Hindlimb muscle (tissue), 1 donor: ENCODE measurements at regions not wholly inside any gene's neighbourhood (a gene's known extent, or its start where the extent isn't known, plus 50 kb on each side); places are given as distances from the start of the nearest gene placed in this dataset.
"Not testable (repeated sequence)": the region's sequence is repeated elsewhere in the genome, so short reads cannot be mapped to it uniquely, and the experiment has no call there.

Source experiments
- DNase-seq: peaks from one replicate; pipeline ENCODE4 v3.0.0-alpha.2; 2013

- DNase-seq = no peak
Measured at GRCh38 chr2:222760301-222760897, 88.9 kb downstream of the MOGAT1 start.

- no peak for DNase-seq
Measured at GRCh38 chr2:222761888-222762287, 90.4 kb downstream of the MOGAT1 start.

GRCh38 chr2:222762342-222762741 lies 90.9 kb downstream of the MOGAT1 start:
- DNase-seq = no peak

GRCh38 chr2:222765883-222766282 lies 94.4 kb downstream of the MOGAT1 start:
- DNase-seq = not testable (repeated sequence)

- DNase-seq = not testable (repeated sequence)
Measured at GRCh38 chr2:222768019-222768418, 92.8 kb upstream of the ACSL3 start.

GRCh38 chr2:222769446-222769845 lies 91.4 kb upstream of the ACSL3 start:
- no peak for DNase-seq

- DNase-seq = no peak
Measured at GRCh38 chr2:222769941-222770340, 90.9 kb upstream of the ACSL3 start.

GRCh38 chr2:222771832-222772231 lies 89.0 kb upstream of the ACSL3 start:
- DNase-seq = no peak

GRCh38 chr2:222774941-222775340 lies 85.9 kb upstream of the ACSL3 start:
- no peak for DNase-seq

- no peak for DNase-seq
Measured at GRCh38 chr2:222776792-222777191, 84.0 kb upstream of the ACSL3 start.

- no peak for DNase-seq
Measured at GRCh38 chr2:222778400-222778799, 82.4 kb upstream of the ACSL3 start.

- no peak for DNase-seq
Measured at GRCh38 chr2:222779145-222779832, 81.5 kb upstream of the ACSL3 start.

- no peak for DNase-seq
Measured at GRCh38 chr2:222780051-222780450, 80.8 kb upstream of the ACSL3 start.

- no peak for DNase-seq
Measured at GRCh38 chr2:222782201-222782730, 78.6 kb upstream of the ACSL3 start.

- DNase-seq = no peak
Measured at GRCh38 chr2:222783592-222783991, 77.2 kb upstream of the ACSL3 start.

GRCh38 chr2:222790932-222791331 lies 69.9 kb upstream of the ACSL3 start:
- no peak for DNase-seq

- DNase-seq = peak; percentile 29
Measured at GRCh38 chr2:222792001-222792611, 68.7 kb upstream of the ACSL3 start.

- no peak for DNase-seq
Measured at GRCh38 chr2:222794585-222795449, 66.0 kb upstream of the ACSL3 start.

- no peak for DNase-seq
Measured at GRCh38 chr2:222795450-222796357, 65.1 kb upstream of the ACSL3 start.

GRCh38 chr2:222796413-222797103 lies 64.3 kb upstream of the ACSL3 start:
- DNase-seq = no peak

GRCh38 chr2:222797261-222797660 lies 63.6 kb upstream of the ACSL3 start:
- DNase-seq = no peak
